ENCODE measurements at regions not wholly inside any gene's neighbourhood (a gene's known extent, or its start where the extent isn't known, plus 50 kb on each side); places are given as distances from the start of the nearest gene placed in this dataset.

DNA sequence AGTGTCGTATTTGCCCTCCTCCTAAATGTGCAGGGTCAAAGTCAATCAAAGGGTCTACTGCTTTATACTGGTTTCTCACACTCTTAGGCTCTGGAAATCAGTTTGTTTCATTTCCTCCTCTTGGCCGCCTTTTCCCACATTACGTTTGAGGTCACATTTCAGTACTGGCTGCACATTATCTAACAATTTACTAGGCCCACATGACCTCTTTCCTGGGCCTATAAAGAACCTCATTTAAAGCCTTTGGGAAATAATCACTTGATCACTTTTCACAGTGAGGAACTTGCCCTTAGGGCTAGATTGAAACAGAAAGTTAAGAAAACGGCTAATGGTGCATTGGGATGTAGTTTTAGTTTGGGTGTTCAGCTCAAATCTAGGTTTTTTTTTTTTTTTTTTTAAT is 497.5 kb downstream of the RERGL start:
- TF ChIP-seq, protein P1, sequence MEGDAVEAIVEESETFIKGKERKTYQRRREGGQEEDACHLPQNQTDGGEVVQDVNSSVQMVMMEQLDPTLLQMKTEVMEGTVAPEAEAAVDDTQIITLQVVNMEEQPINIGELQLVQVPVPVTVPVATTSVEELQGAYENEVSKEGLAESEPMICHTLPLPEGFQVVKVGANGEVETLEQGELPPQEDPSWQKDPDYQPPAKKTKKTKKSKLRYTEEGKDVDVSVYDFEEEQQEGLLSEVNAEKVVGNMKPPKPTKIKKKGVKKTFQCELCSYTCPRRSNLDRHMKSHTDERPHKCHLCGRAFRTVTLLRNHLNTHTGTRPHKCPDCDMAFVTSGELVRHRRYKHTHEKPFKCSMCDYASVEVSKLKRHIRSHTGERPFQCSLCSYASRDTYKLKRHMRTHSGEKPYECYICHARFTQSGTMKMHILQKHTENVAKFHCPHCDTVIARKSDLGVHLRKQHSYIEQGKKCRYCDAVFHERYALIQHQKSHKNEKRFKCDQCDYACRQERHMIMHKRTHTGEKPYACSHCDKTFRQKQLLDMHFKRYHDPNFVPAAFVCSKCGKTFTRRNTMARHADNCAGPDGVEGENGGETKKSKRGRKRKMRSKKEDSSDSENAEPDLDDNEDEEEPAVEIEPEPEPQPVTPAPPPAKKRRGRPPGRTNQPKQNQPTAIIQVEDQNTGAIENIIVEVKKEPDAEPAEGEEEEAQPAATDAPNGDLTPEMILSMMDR (IDR thresholded peaks at IDR 0.05; ENCODE audit: insufficient read depth, low read depth, low read length, missing control alignments) = no peak
- H3K4me3 ChIP-seq (ENCODE audit: low read depth, low read length) = no peak overlapping the region
- DNase-seq (ENCODE audit: low read depth) = no peak

DNA sequence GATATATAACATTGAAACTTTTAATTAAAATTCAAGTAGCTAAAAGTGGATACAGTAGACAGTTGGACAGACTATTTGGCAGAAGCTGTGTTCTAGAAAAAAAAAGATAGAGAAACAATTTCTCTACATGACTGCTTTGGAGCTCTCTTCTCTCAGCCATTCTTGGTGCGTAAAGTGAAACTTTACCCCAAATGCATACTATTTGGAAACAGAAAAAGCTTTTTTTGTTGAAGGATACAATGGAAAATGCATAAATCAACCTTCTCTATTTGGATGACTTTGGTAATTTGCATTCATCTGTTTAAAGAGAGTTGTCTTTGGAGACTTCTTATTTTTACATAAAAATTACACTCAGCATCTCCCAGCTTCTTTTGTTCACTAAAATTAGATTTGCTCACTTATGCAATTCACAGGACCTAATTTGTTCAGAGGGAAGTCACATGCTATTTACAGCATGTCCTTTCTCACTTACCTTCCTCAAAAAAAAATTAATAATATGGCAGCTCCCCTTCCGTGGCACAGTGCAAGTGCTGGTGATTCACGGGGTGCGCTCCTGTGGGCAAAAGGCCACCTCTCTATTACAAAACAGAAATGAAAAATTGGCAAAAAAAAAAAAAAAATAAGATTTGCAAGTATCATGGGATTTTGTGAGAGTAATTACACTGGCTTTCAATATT is 498.9 kb downstream of the RERGL start:
- DNase-seq (ENCODE audit: low read depth) = no peak
- no peak overlapping the region for H3K4me3 ChIP-seq (ENCODE audit: low read depth, low read length)
- TF ChIP-seq, protein P1 (IDR thresholded peaks at IDR 0.05; ENCODE audit: insufficient read depth, low read depth, low read length, missing control alignments) = no peak

DNA sequence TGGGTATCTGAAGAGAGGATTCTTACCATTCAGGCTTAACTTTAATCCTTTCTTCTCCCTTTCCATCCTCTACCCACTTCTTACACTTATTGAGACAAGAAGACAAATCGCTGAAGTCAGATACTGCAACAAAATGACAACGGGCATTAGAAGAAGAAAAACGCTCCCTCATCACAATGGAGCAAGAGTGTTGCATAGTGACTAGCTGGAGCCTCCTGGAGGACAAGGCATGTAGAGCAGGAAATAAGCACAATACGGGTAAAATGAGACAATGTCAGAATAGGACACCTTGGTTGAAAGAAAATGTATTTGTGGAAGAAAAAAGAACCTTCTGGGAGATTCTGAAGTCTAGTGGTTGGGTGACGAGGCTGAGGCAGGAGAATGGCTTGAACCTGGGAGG is 501.0 kb downstream of the RERGL start:
- TF ChIP-seq, protein P1 (IDR thresholded peaks at IDR 0.05; ENCODE audit: insufficient read depth, low read depth, low read length, missing control alignments) = peak; percentile 13
- no peak overlapping the region for H3K4me3 ChIP-seq (ENCODE audit: low read depth, low read length)
- no peak for DNase-seq (ENCODE audit: low read depth)

DNA sequence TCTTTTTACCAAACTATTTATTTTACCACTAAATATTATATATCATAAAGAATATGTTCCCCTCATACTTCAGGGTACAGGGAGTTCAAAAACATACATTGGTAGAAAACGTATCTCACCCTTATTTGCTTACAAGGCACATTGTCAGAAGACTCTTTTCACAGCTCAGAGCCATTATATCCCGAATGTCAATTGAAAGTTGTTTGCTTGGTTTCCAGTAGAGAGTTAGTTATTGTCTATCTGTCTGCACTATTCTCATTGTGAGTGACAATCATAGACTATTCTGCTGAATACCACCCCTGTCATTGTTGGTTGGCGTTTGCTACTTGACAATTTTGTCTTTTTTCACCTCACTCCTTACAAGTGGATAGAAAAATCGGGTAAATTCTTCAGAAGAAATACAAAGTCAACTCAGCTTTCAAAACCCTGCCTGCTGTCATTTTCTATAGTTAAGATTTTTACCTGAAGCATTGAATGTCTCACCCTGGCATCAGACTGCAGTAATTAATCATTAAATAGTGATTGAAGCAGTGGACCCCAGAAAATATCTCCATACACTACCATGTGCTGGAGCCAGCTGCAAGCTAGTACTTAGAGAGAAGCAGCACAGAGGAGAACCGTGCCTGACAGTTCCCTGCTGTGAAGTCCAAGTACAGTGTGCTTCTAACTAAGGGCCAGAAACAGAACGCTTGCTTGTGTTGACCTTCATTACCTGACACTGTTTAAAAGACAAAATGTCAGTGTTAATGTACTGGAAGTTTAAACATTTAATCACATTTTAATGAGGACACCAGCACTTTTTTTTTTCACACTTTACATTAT is 510.6 kb downstream of the RERGL start:
- TF ChIP-seq, protein P1 (IDR thresholded peaks at IDR 0.05; ENCODE audit: insufficient read depth, low read depth, low read length, missing control alignments) = no peak
- H3K4me3 ChIP-seq (ENCODE audit: low read depth, low read length) = no peak overlapping the region
- no peak for DNase-seq (ENCODE audit: low read depth)

DNA sequence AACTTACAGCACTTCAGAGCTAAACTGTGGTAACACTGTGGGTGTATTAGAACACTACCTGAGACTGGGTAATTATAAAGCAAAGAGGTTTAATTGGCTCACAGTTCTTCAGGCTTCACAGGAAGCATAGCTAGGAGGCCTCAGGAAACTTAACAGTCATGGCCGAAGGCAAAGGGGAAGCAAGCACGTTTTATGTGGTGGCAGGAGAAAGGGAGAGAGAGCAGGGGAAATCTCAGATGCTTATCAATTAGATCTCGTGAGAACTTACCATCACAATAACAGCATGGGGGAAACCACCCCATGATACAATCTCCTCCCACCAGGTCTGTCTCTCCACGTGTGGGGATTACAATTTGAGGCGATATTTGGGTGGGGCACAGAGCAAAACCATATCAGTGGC is 512.6 kb downstream of the RERGL start:
- TF ChIP-seq, protein P1 (IDR thresholded peaks at IDR 0.05; ENCODE audit: insufficient read depth, low read depth, low read length, missing control alignments) = no peak
- H3K4me3 ChIP-seq (ENCODE audit: low read depth, low read length) = no peak overlapping the region

DNA sequence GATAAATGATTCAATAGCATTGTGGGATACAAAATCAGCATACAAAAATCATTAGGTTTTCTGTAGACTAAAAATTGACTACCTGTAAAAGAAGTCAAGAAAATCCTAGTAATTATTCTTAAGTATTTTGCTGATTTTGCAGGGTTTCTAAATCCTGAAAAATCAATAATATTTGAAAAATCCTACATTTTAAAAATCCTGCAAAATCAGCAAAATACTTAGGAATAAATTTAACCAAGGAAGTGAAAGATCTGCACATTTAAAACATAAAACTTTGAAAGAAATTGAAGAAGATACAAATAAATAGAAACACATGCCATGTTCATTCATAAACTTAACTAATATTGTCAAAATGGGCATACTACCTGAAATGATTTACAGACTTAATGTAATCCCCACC is 517.7 kb downstream of the RERGL start:
- no peak for DNase-seq (ENCODE audit: low read depth)
- H3K4me3 ChIP-seq (ENCODE audit: low read depth, low read length) = no peak overlapping the region
- TF ChIP-seq, protein P1 (IDR thresholded peaks at IDR 0.05; ENCODE audit: insufficient read depth, low read depth, low read length, missing control alignments) = no peak

More for the DNA sequence above, 512.6 kb downstream of the RERGL start:
- no peak for DNase-seq (ENCODE audit: low read depth)
